ENCODE measurements at regions not wholly inside any gene's neighbourhood (a gene's known extent, or its start where the extent isn't known, plus 50 kb on each side); places are given as distances from the start of the nearest gene placed in this dataset.

DNA sequence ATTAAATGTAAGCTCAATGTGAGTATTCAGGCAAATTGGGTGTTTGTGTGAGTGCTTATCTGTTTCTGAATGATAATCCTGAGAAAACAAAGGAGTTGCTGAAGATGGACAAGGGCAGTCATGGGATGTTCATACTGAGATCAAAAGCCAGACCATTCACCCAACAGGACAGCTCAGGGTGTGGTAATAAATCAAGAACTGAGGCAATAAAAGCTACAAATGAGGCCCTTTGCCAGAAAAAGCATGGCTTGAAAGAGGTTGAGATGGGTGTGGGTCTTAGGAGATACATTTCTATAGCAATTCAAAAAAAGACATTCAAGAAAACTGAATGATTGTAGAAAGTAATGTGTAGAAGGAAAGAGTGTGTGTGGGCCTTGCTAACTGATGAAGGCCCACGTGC is 425.8 kb upstream of the BOD1L1 start:
- DNase-seq (ENCODE audit: low spot score) (no peak), ATAC-seq (ENCODE audit: insufficient number of reproducible peaks, low FRiP score, low read depth) (no peak)
- Histone ChIP-seq H3K9me3 (no peaks in the 10 kb centered on the region), H3K4me3 (no peak overlapping the region), H3K4me1 (ENCODE audit: control insufficient read depth in 1 of 2, low read depth in 2 of 2) (no peaks in the 10 kb centered on the region), H3K27me3 (replicated peaks; ENCODE audit: insufficient read depth) (no peaks in the 10 kb centered on the region), H3K27ac (no peak overlapping the region), H3K36me3 (no peaks in the 10 kb centered on the region)
- TF ChIP-seq, protein P1, sequence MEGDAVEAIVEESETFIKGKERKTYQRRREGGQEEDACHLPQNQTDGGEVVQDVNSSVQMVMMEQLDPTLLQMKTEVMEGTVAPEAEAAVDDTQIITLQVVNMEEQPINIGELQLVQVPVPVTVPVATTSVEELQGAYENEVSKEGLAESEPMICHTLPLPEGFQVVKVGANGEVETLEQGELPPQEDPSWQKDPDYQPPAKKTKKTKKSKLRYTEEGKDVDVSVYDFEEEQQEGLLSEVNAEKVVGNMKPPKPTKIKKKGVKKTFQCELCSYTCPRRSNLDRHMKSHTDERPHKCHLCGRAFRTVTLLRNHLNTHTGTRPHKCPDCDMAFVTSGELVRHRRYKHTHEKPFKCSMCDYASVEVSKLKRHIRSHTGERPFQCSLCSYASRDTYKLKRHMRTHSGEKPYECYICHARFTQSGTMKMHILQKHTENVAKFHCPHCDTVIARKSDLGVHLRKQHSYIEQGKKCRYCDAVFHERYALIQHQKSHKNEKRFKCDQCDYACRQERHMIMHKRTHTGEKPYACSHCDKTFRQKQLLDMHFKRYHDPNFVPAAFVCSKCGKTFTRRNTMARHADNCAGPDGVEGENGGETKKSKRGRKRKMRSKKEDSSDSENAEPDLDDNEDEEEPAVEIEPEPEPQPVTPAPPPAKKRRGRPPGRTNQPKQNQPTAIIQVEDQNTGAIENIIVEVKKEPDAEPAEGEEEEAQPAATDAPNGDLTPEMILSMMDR (IDR thresholded peaks at IDR 0.05) = no peak

DNA sequence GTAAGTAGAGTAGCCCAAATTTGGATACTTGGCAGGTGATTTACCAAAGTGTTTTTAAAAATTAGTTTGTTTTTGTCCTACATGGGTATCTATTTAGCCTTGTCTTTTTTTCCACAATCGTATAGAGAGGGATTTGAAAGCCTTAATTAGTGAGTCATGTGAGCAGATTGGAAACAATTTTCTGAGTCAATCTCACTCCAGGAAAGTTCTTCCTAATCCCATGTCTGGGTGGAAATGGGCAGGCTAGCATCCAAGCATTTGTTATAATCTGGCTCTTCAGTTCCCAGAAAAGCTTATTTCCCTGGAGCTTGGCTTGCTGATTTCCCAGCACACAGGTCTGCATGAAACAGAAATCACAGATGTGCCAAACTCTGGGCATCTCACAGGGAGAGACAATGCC is 426.9 kb upstream of the BOD1L1 start:
- ATAC-seq (ENCODE audit: insufficient number of reproducible peaks, low FRiP score, low read depth) (no peak), DNase-seq (ENCODE audit: low spot score) (no peak)
- H3K36me3 ChIP-seq = no peaks in the 10 kb centered on the region
- H3K27ac ChIP-seq = no peak overlapping the region
- no peaks in the 10 kb centered on the region for H3K27me3 ChIP-seq (replicated peaks; ENCODE audit: insufficient read depth)
- H3K4me3 ChIP-seq = no peak overlapping the region
- H3K4me1 ChIP-seq (ENCODE audit: control insufficient read depth in 1 of 2, low read depth in 2 of 2) = no peaks in the 10 kb centered on the region
- TF ChIP-seq, protein P1 (IDR thresholded peaks at IDR 0.05) = no peak
- no peaks in the 10 kb centered on the region for H3K9me3 ChIP-seq

DNA sequence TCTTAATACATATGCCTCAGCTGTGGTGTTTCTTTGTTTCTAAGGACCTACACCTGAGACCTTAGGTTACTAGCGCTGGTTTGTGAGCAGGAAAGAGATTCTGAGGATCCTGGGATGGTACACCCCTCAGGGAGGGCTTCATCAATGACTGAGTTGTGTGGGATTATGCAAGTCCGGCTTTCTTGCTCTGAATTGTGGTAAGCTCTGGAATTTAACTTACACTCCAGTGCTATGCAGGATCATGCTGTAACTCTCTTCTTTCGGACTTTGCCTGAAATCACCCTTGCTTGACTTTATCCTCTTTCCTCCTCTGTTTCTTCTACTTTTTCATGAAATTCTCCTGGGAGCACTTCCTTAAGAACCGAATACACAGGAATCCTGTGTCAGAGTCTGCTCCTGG is 431.5 kb upstream of the BOD1L1 start:
- DNase-seq (ENCODE audit: low spot score) (no peak), ATAC-seq (ENCODE audit: insufficient number of reproducible peaks, low FRiP score, low read depth) (no peak)
- no peak overlapping the region for H3K4me3 ChIP-seq
- H3K4me1 ChIP-seq (ENCODE audit: control insufficient read depth in 1 of 2, low read depth in 2 of 2) = no peaks in the 10 kb centered on the region
- TF ChIP-seq, protein P1 (IDR thresholded peaks at IDR 0.05) = no peak
- no peak overlapping the region for H3K27ac ChIP-seq
- no peaks in the 10 kb centered on the region for H3K27me3 ChIP-seq (replicated peaks; ENCODE audit: insufficient read depth)
- H3K9me3 ChIP-seq = no peaks in the 10 kb centered on the region
- no peaks in the 10 kb centered on the region for H3K36me3 ChIP-seq

DNA sequence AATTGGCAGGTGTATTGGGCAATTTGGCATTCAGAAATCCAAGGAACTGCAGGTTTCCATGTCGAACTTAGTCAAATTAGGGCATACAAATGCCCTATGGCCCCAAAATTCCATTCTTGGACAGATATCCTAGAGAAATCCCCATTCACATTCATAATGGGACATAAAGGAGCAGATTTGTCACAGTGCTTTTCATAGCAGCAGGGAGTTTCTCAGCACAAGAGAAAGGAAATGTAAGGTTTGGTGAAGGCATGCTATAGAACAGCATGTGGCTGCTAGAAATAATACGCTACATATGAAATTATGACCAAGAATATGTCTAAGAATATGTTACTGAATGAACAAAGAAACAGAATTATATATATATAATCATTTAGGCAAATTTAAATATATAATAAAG is 437.5 kb upstream of the BOD1L1 start:
- Histone ChIP-seq H3K27me3 (replicated peaks; ENCODE audit: insufficient read depth) (no peaks in the 10 kb centered on the region), H3K27ac (no peak overlapping the region), H3K4me3 (no peak overlapping the region), H3K9me3 (no peaks in the 10 kb centered on the region), H3K36me3 (no peaks in the 10 kb centered on the region), H3K4me1 (ENCODE audit: control insufficient read depth in 1 of 2, low read depth in 2 of 2) (no peaks in the 10 kb centered on the region)
- ATAC-seq (ENCODE audit: insufficient number of reproducible peaks, low FRiP score, low read depth) (no peak), DNase-seq (ENCODE audit: low spot score) (no peak)
- TF ChIP-seq, protein P1 (IDR thresholded peaks at IDR 0.05) = no peak

DNA sequence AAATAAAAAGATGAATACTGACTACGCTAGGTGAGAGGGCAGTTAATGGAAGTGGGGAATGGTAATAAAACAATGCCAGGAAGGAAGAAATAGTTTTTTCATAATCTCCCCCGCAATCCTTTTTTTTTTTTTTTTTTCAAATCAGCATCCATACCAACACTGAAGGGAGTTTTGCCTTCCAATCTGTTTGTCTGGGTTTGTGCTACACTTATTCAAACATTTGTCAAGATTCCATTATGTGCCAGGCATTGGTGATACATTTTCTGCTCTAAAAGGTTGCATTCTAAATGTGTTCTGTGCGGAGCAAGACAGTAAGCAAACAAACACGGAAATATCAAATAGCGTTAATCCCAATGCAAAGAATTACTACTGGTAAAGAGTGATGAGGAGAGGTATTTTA is 437.9 kb upstream of the BOD1L1 start:
- ATAC-seq (ENCODE audit: insufficient number of reproducible peaks, low FRiP score, low read depth) (no peak), DNase-seq (ENCODE audit: low spot score) (no peak)
- no peak overlapping the region for H3K4me3 ChIP-seq
- H3K27ac ChIP-seq = no peak overlapping the region
- TF ChIP-seq, protein P1 (IDR thresholded peaks at IDR 0.05) = no peak
- no peaks in the 10 kb centered on the region for H3K9me3 ChIP-seq
- no peaks in the 10 kb centered on the region for H3K4me1 ChIP-seq (ENCODE audit: control insufficient read depth in 1 of 2, low read depth in 2 of 2)
- no peaks in the 10 kb centered on the region for H3K27me3 ChIP-seq (replicated peaks; ENCODE audit: insufficient read depth)
- no peaks in the 10 kb centered on the region for H3K36me3 ChIP-seq

All from thoracic aorta (tissue), 2 donors.